Ascending aorta (tissue), 2 donors: ENCODE measurements at regions not wholly inside any gene's neighbourhood (a gene's known extent, or its start where the extent isn't known, plus 50 kb on each side); places are given as distances from the start of the nearest gene placed in this dataset.
A peak's percentile ranks its signal among the peaks of the same experiment; 100 is the strongest.

ENCODE experiments used
- DNase-seq, 2 donors: peaks; one replicate each; pipeline ENCODE4 v3.0.0-alpha.2; 2019; ENCODE audit warnings: low spot score in 2 of 2
- H3K27ac ChIP-seq, 2 donors: fragments of 200-600 bp; sonication (generic); one replicate each; pipeline ENCODE4 v1.5.1; 2016 to 2017; ENCODE audit warnings: mild to moderate bottlenecking in 1 of 2
- H3K27me3 ChIP-seq: fragments of 200-600 bp; sonication (generic); one replicate; pipeline ENCODE4 v1.5.1; 2017
- H3K36me3 ChIP-seq, 2 donors: fragments of 200-600 bp; sonication (generic); one replicate each; pipeline ENCODE4 v1.5.1; 2016
- H3K4me1 ChIP-seq, 2 donors: fragments of 200-600 bp; sonication (generic); one replicate each; pipeline ENCODE4 v1.5.1; 2016 to 2017; ENCODE audit warnings: mild to moderate bottlenecking in 1 of 2
- H3K4me3 ChIP-seq, 2 donors: fragments of 200-600 bp; sonication (generic); one replicate each; pipeline ENCODE4 v1.5.1; 2016 to 2017; ENCODE audit warnings: mild to moderate bottlenecking in 1 of 2
- H3K9me3 ChIP-seq, 2 donors: fragments of 200-600 bp; sonication (generic); one replicate each; pipeline ENCODE4 v1.5.1; 2016
- CTCF ChIP-seq, 3 experiments: fragments of 200-600 bp in 2 of 3; fragments of 450-650 bp in 1 of 3; sonication (generic) in 2 of 3; IDR thresholded peaks; one replicate each; pipeline ENCODE4 v1.5.1; 2016 to 2019; ENCODE audit warnings: antibody characterized with exemption in 3 of 3, mild to moderate bottlenecking in 1 of 3, moderate library complexity in 1 of 3
- intact Hi-C: fragments of 100-400 bp; cut with DNase I; formaldehyde crosslinking; loops from one replicate; pipeline ENCODE4 v1.15.1; 2023

- Histone ChIP-seq H3K4me1 (peaks cover under 1 to 4% of the 10 kb centered on the region in 2 donors), H3K9me3 (no peaks in the 10 kb centered on the region), H3K27ac (no peak overlapping the region), H3K27me3 (no peaks in the 10 kb centered on the region), H3K36me3 (no peaks in the 10 kb centered on the region), H3K4me3 (no peak overlapping the region)
- peak; percentile 62 to 72 (median 71) for TF ChIP-seq CTCF (IDR thresholded peaks at IDR 0.05)
- no peak for DNase-seq
- intact Hi-C loops: loop anchor here (5.0 kb wide), 1 partner anchor 190 kb away; no protein-coding TSS in a partner anchor
These were observed 214.8 kb upstream of the TPRG1 start for GRCh38 chr3:188956839-188957489.

- H3K36me3 ChIP-seq: no peaks in the 10 kb centered on the region
- no peak overlapping the region for H3K4me3 ChIP-seq
- no peak for TF ChIP-seq CTCF (IDR thresholded peaks at IDR 0.05)
- peaks cover 0 to 2% of the 10 kb centered on the region in 2 donors for H3K4me1 ChIP-seq
- H3K27ac ChIP-seq: no peak overlapping the region
- no peaks in the 10 kb centered on the region for H3K9me3 ChIP-seq
- DNase-seq: no peak
- no peaks in the 10 kb centered on the region for H3K27me3 ChIP-seq
- intact Hi-C loops: loop anchor here (5.0 kb wide), 1 partner anchor 188 kb away; no protein-coding TSS in a partner anchor
These were observed 212.8 kb upstream of the TPRG1 start for GRCh38 chr3:188959013-188959412.

GRCh38 chr3:188962253-188963247 lies 209.2 kb upstream of the TPRG1 start:
- no peak for TF ChIP-seq CTCF (IDR thresholded peaks at IDR 0.05)
- no peak overlapping the region for H3K4me3 ChIP-seq
- no peaks in the 10 kb centered on the region for H3K27me3 ChIP-seq
- H3K27ac ChIP-seq: no peak overlapping the region
- intact Hi-C loops: no loop called here
- H3K9me3 ChIP-seq: no peaks in the 10 kb centered on the region
- DNase-seq: no peak
- no peaks in the 10 kb centered on the region for H3K4me1 ChIP-seq
- H3K36me3 ChIP-seq: no peaks in the 10 kb centered on the region

- intact Hi-C loops: no loop called here
- TF ChIP-seq CTCF (IDR thresholded peaks at IDR 0.05): no peak
- Histone ChIP-seq H3K4me3 (no peak overlapping the region), H3K27me3 (no peaks in the 10 kb centered on the region), H3K27ac (no peak overlapping the region), H3K36me3 (no peaks in the 10 kb centered on the region), H3K9me3 (no peaks in the 10 kb centered on the region), H3K4me1 (no peaks in the 10 kb centered on the region)
- no peak for DNase-seq
These were observed 206.8 kb upstream of the TPRG1 start for GRCh38 chr3:188964957-188965356.

- no peak overlapping the region for H3K4me3 ChIP-seq
These were observed 199.5 kb upstream of the TPRG1 start for GRCh38 chr3:188972310-188972709.

More at GRCh38 chr3:188972310-188972709, 199.5 kb upstream of the TPRG1 start:
- Histone ChIP-seq H3K36me3 (no peaks in the 10 kb centered on the region), H3K27me3 (no peaks in the 10 kb centered on the region), H3K4me1 (no peaks in the 10 kb centered on the region), H3K27ac (no peak overlapping the region), H3K9me3 (no peaks in the 10 kb centered on the region)
- intact Hi-C loops: no loop called here
- no peak for TF ChIP-seq CTCF (IDR thresholded peaks at IDR 0.05)
- no peak for DNase-seq
